Endothelial cell of hepatic sinusoid (primary cell): ENCODE measurements at regions not wholly inside any gene's neighbourhood (a gene's known extent, or its start where the extent isn't known, plus 50 kb on each side); places are given as distances from the start of the nearest gene placed in this dataset.

Experiments
- in situ Hi-C: cut with HindIII; loops from 2 replicates; pipeline ENCODE4 v1.10.0; 2017; ENCODE audit warnings: low sequenced_read_pairs

DNA sequence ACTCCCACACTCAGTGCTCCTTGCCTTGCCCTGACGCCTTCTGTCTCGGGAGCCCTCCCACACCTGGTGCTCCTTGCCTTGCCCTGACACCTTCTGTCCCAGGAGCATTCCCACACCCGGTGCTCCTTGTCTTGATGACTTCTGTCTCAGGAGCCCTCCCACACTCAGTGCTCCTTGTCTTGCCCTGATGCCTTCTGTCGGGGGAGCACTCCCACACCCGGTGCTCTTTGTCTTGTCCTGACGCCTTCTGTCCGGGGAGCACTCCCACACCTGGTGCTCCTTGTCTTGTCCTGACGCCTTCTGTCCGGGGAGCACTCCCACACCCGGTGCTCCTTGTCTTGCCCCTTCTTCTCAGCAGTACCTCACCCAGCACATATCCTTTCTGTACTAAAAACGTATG is 207.2 kb upstream of the ADARB2 start:
- in situ Hi-C loops: no loop called here

DNA sequence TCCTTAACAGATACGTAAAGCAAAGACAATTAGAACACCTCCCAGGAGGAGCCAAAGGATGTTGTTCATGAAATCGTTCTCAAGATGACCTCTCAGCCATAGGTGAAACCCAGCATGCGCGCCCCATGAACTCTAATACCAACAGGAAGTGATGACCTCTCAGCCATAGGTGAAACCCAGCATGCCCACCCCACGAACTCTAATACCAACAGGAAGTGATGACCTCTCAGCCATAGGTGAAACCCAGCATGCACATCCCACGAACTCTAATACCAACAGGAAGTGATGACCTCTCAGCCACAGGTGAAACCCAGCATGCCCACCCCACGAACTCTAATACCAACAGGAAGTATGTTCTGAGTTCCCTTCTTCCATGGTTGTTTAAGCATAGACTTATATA is 205.2 kb upstream of the ADARB2 start:
- in situ Hi-C loops: no loop called here

DNA sequence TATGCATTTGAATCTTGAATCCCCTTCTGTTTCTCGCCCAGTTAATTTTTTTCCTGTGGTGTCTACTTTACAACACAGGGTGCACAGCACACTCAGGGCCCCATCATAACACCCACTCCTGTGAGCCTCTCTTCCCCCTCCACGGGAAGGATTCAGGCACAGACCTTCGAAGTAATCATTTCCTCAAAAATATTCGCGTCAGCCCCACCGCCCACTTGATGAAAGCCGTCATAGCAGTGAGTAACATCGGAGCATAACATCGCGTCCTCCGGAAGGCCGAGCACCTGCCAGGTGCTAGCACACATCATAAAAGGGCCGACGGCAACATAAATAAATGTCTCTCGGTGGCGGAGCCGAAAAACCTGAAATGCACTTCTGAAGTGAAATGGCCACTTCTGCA is 201.7 kb upstream of the ADARB2 start:
- in situ Hi-C loops: no loop called here

DNA sequence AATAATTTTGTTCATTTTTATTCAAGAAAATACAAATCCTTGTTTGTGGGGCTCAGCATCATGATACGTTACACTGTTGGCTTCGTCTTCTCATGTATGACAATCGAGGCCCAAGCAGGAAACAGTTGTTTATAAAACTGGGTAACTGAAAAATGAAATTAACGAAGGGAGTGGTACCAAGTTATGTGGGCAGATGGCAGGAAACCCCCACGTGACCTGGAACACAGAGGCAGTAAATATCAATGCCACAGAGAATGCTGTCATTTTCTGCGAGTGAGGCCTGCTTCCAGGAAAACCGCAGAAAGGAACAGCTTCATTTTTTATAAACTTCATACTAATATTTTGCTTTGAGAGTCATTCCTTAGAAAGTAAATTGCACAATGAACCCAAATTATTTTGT is 201.0 kb upstream of the ADARB2 start:
- in situ Hi-C loops: no loop called here

DNA sequence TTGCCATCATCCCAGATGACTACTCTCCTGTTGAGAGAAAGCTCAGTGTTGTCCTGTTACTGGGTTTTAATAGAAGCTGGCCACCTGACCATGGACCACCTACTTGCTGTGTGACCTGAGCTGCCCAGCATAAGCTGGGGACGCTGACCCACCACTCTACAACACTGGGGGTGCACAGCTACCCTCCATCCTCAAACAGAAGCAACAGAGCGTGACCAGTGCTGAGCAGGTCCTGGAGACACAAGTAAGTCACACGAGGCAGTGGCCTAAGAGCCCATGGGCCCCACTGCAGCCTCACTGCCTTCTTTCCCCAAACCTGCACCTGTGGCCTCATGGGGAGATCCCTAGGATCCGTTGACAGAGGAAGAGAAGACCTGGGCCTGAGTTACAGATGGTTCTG is 198.6 kb upstream of the ADARB2 start:
- in situ Hi-C loops: no loop called here

DNA sequence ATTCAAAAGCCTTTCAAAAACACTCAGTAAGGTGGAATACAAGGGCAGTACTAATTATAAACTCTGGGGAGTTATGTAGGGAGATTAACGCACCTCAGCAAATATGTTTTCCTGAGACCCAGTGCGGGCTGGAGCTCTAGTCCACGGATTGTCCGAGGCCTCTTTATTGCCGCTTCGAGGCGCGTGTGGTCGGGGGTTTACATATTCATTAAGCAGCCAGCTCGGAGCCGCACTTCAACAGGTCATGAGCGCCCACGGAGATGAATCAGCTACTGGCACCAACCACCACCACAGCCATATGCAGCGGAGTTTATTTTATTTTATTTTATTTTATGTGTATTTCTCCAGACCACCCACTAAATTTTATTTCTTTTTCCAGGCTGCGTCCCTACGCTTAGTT is 195.9 kb upstream of the ADARB2 start:
- in situ Hi-C loops: no loop called here

DNA sequence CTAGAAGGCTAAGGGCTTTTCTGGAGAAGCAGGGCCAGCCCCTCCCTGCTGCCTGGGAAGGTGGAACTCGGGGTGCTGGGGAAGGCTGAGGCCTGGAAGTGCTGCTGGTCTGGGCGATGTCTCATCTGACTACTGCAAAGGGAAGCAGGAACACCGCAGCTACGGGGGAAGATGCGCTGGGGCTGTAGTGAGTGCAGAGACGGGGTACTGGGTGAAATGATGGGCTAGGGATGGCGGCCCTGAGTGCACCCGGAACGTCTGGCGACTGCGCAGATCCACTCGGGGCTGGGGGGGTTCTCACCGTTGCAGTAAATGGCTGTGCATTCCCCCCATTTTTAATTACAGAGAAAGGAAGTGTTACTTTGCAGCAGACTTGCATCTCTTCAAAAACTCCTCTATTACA is 195.4 kb upstream of the ADARB2 start:
- in situ Hi-C loops: no loop called here

DNA sequence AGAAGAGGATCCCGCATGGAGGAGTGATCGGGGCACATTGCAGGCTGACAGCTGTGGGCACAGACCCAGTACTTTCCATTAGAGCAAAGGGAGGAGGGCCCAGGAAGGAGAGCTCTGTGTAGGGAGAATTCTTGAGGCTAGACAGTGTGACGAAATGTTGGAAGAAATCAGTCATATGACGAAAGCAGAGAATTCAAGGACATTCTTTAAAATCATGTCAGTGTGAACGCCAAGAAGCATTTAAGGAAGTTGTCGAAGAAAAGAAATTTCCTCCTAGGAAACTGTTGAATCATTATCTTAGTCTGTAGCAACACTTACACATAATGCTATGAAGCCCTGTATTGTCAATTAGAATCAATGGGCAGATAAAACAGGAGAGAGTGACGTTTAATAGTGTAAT is 191.3 kb upstream of the ADARB2 start:
- in situ Hi-C loops: no loop called here

DNA sequence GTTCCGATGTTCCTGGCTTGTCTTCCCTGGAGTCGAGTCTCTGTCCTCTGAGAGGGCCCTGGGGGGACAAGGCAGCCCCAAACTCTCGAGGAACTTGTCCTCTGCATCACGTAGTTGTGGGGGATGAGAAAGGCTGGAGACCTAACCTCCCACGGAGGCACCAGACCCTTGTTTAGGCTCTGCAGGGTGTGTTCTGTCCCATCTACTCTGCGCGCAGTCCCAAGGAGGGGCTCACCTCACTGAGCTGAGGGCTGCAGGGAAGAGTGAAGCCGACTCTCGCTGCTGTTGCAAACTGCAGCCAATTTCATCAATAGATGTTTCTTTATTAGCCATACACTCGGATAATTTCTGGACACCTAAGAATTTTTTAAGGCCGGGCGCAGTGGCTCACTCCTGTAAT is 186.7 kb upstream of the ADARB2 start:
- in situ Hi-C loops: no loop called here

DNA sequence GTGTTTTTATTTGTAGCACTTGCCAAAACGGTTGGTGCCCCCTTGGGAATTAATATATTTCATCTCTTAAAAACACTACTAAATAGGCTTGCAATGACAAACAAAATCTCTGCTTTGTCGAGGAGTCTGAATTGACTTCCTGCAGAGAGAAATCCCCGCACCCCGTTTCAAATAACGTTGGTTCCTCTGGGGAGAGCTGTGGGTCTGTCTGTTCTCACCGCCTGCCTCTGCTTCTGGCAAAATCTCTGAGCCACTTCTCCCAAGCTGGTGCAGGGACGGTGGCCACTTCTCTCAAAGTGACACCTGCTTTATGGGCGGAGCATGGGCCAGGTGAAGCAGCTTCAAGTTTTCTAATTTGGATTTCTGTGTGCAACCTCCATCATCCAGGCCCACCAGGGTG is 186.3 kb upstream of the ADARB2 start:
- in situ Hi-C loops: no loop called here

DNA sequence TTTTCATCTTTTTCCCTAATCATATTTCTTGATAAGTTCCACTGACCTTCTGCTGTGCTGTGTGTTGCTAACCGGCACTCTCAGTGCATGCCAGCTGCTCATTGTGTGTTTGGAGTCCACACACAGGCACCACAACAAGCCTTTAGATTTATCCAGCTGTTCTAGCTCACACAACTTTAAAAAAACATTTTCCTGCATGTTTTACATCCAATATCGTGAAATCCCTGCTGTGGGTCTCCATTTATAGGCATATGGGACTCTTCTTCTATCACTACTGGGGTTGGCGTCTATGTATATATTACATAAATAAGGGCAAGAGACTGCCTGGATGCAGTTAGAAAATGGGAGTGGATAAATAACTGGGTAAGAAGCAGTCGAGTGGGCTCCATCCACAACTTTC is 183.6 kb upstream of the ADARB2 start:
- in situ Hi-C loops: no loop called here

DNA sequence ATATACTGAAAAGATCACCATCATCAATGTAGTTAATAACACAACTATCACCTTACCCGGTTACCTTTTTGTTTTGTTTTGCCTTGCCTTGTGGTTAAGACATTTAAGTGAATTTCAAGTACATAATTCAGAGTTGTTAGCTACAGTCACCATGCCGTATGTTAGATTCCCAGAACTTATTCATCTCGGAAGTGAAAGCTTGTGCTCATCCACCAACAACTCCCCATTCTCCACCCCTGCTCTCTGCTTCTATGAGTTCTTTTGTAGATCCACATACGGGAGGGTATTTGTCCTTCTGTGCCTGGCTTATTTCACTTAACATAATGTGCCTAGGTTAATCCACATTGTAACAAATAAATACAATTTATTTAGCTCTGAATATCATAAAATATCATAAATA is 182.8 kb upstream of the ADARB2 start:
- in situ Hi-C loops: no loop called here

DNA sequence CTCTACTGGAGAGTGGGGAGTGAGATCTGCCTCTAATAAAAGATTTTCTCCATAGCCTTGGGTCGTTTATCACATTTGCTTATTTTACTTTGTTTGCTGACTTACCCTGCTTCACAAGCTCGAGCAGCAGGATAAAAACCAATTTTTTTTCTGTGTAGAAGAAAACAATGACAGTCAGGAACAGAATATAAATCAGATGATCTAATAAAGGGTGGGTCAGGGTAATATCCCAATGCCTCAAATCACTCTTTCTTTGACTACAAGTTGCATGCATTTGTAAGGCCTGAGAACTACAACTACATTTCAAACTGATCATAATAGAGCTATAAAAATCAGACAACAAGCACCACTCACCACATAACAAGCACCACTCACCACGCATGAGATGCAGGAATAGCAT is 174.4 kb upstream of the ADARB2 start:
- in situ Hi-C loops: no loop called here

DNA sequence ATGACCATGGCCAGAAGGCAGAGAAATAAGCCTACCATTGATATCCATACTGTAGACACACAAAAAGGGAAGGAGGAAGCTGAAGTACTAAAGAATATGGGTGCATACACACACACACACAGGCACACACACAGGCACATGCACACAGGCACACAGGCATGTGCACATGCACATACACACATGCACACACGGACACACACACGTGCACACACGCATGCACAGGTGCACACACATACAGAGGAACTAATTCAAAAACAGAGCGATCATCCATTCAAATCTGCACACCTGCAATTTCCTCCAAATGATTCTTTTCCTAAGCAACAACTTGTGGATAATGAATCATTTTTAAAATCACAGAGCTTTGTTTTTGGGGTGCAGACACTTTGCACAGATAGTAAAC is 166.7 kb upstream of the ADARB2 start:
- in situ Hi-C loops: no loop called here

DNA sequence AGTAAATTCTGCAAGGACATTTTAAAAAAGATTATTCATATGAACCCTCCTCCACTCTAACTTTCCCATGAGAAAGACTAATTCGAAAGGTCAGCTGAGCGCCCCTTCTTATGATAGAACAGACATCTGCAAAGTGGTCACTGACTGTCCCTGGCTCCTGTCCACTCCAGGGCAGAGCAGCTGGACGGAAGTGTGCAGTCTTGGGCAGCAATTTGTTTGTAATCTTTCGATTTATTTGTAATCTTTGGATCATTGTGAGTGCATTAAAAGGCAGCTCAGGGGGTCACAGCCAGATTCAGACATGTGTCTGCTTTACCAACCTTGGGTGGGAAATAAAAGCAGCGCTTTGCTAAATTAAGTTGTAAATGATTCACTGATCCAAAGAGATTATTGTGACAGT is 158.8 kb upstream of the ADARB2 start:
- in situ Hi-C loops: no loop called here

DNA sequence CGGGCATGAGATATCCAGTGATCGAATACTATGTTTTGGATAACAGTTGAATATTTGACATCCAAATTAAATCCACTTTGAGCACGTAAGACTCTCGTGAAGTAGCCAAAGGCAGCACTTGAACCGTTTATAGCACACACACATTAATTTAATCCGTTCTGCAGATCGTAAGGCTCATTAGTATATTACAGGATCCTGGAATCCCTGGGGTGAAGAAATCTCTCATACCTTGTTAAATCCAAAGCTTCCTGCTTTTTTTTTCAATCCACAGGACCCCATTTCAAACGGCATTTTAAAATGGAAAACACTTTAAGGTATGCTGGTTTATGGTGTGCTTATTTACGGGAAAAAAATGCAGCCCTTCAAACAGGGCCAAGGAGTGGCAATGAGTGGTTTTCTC is 158.4 kb upstream of the ADARB2 start:
- in situ Hi-C loops: no loop called here

DNA sequence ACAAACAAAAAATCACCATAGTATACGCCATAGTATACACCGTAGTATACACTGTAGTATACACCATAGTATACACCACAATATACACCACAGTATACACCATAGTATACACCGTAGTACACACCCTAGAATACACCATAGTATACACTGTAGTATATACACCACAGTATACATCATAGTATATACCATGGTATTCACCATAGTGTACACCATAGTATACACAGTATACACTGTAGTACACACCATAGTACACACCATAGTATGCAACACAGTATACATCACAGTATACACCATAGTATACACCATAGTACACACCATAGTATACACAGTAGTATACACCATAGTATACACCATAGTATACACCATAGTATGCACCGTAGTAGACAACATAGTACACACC is 157.6 kb upstream of the ADARB2 start:
- in situ Hi-C loops: no loop called here

DNA sequence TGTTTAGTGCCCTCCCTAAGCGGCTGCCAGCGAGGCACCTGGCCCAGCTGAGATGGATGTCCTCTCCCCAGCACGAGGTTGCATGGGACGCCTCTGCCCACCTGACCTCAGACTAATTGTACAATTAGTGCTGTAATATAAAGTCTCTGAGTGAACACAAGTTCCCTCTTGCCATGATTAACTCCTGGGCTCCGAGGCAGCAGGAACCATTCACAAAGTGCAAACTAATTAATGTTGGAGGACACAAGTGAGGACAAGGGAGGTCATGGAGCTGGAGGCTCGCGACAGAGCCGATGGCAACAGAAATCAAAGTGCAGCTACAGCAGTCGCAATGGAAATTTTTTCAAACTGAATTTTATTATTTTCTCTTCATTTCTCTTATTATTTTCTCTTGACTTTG is 156.6 kb upstream of the ADARB2 start:
- in situ Hi-C loops: no loop called here

DNA sequence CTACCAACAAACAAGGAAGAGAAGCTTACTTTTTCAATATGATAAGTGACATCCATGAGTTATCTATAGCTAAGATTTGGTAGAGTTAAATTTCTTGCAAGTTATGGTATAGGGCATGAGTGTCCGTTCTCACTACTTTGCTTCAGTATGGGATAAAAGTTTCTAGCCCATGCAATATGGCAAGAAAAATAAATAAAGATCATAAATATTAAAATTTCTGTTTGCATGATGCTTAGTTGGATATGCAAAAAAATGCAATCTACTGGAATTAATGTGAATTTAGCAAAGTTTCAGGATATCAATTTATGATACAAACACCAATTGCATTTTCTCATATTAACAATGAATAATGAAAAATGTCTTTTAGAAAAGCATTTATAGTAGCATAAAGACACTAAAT is 148.7 kb upstream of the ADARB2 start:
- in situ Hi-C loops: loop anchor here (5.0 kb wide), 1 partner anchor 44 kb away; no protein-coding TSS in a partner anchor

DNA sequence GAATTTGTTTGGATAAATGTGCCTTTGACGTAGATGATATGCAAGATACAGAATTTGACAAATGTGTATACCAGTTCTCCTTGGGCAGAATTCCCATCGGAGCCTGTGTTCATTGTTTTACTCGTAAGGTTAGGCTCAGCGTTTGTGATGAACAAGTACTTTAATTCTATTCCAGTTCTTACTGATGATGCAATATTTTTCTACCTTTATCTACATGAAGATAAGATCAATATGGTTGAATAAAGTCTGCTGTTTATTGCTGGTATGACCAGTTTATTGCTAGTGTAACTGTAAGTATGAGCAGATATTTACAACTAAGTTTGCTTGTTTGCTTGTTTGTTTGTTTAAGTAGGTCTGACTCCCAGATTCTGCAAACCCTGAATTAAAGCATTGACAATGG is 145.4 kb upstream of the ADARB2 start:
- in situ Hi-C loops: no loop called here

DNA sequence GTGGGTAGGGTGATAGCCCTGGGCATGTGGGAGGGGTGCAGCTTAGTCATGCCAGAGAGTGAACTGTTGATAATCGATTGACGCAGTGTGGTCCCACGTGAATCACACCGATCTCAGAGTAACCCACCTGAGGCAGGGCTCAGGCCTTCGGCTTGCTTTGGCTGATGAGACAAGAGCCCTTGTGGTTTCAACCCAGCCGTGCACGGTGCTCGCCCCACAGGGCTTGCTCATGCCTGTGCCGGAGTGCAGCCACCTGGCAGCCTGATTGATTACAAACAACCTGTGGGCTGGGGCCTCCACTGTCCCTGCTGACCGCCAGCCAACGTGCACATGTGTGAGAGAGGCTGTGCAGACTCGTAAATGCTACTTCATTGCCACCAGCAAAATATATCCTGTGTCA is 144.9 kb upstream of the ADARB2 start:
- in situ Hi-C loops: no loop called here

DNA sequence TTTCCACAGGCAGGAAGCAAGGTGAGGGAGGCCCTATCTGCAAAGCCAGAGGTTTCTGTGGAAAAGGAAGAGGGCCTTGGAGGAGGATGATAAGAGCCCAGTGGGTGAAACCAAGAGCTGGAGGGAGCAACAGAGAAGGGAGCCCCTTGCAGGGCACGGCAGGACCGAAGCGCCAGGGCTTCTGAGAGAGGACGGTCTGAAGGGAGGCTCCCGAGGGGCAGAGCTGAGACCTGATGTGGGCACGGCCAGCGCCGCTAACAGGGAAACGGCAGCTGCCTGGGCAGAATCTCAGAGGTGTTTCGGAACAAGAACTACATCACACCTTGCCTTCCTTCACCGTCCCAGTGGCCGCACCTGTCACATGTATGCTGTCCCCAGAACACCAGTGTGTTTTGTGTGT is 144.3 kb upstream of the ADARB2 start:
- in situ Hi-C loops: no loop called here

DNA sequence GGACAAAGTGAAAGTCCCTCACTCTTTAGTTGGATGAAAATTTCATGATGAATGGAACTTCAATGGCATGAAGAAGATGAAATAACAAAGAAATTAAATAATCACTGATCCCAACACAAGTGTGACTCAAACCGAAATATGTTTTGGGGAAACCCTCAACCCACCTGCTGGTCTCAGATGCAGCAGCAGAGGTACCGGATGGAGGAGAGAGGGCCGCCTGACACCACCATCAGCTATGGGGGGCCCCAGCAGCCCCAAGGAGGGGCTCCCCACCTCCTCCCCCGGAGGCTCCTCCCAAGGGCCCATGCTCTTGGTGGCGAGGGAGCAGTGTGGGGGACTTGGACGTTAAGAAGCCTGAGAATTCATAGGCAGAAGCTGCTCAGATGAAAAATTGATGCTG is 137.2 kb upstream of the ADARB2 start:
- in situ Hi-C loops: no loop called here

DNA sequence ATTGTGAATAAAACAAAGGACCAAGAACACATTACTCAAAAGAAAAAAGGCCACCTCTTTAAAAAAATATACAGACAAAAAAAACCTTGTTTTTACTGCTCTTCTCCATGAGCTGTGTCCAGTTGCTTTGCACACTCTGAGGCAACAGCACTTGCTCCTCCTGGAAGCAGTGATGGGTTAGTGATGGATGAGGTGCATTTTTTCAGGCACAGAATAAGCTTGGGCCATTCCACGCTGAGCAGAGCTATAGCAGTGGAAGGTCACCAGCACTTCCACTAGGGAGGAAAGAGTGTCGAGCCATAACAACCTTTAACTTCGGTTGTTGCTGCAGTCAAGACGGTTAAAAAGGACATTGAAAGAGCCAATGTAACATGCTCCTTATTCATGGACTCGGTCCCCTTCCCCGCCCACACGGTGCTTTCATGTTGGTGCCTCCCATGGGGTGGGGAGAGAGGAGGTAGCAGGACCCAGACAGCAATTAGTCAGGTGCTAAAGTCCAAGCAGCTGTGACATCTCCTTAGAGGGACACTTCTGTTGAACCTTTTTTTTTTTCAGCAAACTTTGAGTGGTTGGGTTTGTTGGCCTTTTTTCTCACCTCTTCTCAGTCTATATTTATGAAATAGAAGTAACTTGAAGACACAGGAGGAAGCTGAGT is 136.5 kb upstream of the ADARB2 start:
- in situ Hi-C loops: no loop called here
